ENCODE measurements at regions not wholly inside any gene's neighbourhood (a gene's known extent, or its start where the extent isn't known, plus 50 kb on each side); places are given as distances from the start of the nearest gene placed in this dataset.

GRCh38 chr19:16025108-16026101, 50.9 kb upstream of the TPM4 start:
- no peaks in the 10 kb centered on the region for H3K9me3 ChIP-seq (replicated peaks)
- no peaks in the 10 kb centered on the region for H3K4me1 ChIP-seq
- H3K27me3 ChIP-seq (ENCODE audit: low read depth), result peaks cover 41% of the 10 kb centered on the region
- no peaks in the 10 kb centered on the region for H3K36me3 ChIP-seq
- H3K4me3 ChIP-seq, result no peak overlapping the region
- intact Hi-C loops (cut with micrococcal nuclease), result no loop called here
- no peak overlapping the region for H3K27ac ChIP-seq (replicated peaks)
- TF ChIP-seq, protein P1, sequence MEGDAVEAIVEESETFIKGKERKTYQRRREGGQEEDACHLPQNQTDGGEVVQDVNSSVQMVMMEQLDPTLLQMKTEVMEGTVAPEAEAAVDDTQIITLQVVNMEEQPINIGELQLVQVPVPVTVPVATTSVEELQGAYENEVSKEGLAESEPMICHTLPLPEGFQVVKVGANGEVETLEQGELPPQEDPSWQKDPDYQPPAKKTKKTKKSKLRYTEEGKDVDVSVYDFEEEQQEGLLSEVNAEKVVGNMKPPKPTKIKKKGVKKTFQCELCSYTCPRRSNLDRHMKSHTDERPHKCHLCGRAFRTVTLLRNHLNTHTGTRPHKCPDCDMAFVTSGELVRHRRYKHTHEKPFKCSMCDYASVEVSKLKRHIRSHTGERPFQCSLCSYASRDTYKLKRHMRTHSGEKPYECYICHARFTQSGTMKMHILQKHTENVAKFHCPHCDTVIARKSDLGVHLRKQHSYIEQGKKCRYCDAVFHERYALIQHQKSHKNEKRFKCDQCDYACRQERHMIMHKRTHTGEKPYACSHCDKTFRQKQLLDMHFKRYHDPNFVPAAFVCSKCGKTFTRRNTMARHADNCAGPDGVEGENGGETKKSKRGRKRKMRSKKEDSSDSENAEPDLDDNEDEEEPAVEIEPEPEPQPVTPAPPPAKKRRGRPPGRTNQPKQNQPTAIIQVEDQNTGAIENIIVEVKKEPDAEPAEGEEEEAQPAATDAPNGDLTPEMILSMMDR (IDR thresholded peaks at IDR 0.05; ENCODE audit: borderline replicate concordance), result peak; percentile 39
- no peak for DNase-seq

DNA sequence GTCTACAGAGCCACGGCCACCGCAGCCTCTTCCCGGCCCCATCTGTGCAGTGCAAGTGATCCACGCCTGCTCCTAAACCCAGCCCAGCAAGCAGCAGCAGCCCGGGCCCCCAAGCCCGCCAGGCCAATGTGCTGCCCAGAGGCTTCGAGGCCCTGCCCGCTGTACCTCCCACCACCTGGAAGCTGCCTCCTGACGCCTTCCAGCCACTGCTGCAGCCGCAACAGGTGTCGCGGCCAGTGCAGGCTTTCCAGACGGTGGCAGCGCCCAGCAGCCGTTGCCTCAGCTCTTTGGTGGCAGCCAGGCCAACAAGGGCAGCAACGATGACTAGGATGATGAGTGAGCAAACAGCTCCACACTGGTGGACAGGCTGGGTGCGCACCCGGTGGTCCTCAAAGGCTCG, 50.2 kb upstream of the TPM4 start:
- Histone ChIP-seq H3K4me1 (no peaks in the 10 kb centered on the region), H3K4me3 (no peak overlapping the region), H3K9me3 (replicated peaks) (no peaks in the 10 kb centered on the region), H3K27me3 (ENCODE audit: low read depth) (peaks cover 41% of the 10 kb centered on the region), H3K27ac (replicated peaks) (no peak overlapping the region), H3K36me3 (no peaks in the 10 kb centered on the region)
- TF ChIP-seq, protein P1 (IDR thresholded peaks at IDR 0.05; ENCODE audit: borderline replicate concordance), result no peak
- DNase-seq, result no peak
- intact Hi-C loops (cut with micrococcal nuclease), result no loop called here

All from left ventricle myocardium inferior (tissue), 1 donor.